ENCODE measurements at regions not wholly inside any gene's neighbourhood (a gene's known extent, or its start where the extent isn't known, plus 50 kb on each side); places are given as distances from the start of the nearest gene placed in this dataset.
"Not testable (repeated sequence)": the region's sequence is repeated elsewhere in the genome, so short reads cannot be mapped to it uniquely, and the experiment has no call there.

DNA sequence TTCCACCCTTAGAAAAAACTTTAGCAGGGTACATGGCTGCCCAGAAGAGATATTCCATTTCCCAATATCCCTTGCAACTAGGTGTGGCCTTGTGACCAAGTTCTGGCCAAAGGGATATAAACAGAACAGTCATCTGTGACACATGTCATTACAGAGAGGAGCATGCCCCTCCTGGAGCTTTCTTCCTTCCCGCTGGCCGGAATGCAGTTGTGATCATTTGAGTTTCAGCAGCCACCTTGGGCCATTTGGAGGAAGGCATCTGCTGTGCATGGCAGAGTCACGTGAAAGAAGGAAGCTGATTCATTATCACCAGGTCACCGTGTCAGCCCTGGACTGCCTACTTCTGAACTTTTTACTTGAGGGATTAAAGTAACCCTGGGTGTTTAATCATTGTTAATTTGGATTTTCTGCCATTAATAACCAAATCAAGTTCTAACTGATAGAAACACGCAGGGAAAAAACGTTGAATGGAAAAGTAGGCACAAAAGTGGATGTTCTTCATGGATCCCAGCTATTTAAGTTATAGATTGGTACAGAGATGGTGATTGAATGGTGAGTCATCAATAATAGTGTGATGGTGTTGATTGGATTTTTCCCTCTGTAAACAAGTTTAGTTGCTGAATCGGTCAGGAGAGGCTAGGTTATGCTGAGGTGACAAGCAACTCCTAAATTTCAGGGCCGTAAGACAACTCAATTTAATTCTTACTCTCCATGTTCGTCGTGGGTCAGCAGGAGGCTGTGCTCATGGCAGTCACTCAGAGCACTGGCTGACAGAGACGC lies 80.7 kb upstream of the CCDC167 start:
- DNase-seq = no peak

DNA sequence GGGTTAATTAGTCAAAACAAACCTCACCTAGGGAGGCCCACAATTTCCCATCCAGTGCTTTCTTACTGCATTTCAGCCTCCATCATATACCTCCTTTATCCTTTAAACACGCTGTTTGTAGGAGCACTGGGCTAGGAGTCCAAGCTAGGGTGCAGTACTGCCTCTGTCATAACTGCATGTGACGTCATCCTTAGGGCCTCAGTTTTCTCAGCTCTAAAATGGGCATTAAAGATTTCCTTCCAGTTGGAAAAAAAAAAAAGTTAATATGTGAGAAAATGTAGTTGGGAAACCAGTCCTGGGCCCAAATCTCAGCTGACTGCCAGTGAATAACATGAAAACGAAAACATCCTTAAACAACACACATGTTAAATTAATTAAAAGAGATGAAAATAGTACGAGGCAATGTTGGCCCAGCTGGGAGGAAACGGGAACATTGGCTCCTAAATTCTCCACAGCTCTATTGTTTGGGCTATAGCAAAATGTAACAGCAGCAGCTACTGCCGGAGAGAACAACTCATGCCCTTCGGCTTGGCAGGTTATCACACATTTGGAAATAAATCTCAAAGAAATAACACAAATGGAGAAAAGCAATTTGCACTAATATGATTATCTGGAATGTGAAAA lies 79.9 kb upstream of the CCDC167 start:
- DNase-seq = no peak

DNA sequence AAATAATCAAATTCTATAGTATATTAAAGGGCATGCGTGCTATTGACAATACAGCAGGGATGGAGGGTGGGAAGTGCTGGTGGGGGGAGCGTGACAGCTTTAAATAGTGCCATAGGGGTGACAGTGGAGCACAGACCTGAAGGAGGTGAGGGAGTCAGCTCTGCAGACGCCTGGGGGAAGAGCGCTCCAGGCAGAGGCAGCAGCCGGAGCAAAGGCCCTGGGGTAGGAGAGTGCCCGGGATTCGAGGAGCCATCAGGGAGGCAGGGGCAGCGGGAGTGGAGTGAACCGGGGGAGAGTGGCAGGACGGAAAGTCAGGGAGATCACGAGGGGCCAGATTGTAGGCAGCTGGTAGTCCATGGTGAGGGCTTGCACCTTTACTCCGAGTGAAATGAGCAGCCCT lies 78.4 kb upstream of the CCDC167 start:
- DNase-seq = no peak

DNA sequence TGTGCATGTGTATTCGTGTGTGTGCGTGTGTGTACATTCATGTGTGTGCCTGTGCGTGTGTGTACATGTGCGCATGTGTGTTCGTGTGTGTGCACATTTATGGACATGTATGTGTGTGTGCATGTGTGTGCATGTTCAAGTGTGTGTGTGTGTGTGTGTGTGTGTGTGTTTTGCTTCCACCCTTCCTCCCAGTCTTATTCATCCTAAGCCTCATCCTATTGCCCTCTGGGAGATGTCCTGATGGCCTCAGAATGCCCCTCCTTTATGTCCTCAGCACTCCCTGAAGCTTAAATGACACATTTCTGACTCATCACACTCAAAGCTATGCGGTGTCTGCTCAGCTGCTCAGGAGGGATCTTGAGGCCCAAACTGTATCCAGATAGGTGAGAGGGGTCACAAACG lies 76.6 kb upstream of the CCDC167 start:
- DNase-seq = peak; percentile 89

DNA sequence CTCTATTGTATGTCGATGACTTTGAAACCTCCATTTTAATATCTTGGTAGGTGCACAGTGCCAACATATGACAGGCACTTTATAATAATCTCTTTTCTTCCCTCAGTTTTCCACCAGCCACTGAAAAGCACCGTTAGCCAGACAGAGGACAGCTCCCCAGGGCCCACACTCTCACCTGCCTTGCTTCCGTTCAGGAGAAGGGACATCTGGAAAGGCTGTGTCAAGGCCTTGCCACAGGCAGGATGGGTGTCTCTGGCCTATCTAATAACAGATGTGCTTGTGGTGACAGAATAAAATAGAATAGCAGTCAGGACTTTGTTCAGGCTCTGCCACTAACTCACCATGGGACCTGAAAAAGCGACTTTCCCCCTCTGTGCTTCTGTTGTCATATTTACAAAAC lies 75.5 kb upstream of the CCDC167 start:
- no peak for DNase-seq

DNA sequence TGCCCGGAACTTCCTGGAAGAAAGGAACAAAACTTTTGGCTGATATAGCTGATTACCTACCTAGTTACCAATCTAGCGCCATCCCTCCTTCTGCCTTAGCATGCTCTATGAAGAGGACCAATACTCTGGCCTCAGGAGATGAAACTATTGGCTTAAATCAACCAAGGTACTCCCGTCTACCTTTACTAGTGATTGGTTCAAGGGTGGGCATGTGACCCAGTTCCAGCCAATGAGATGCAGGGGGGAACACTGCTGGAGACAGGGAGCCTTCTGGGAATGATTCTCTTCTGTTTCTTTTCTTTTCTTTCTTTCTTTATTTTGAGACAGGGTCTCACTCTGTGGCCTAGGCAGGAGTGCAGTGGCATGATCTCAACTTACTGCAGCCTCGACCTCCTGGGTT lies 72.6 kb upstream of the CCDC167 start:
- no peak for DNase-seq

DNA sequence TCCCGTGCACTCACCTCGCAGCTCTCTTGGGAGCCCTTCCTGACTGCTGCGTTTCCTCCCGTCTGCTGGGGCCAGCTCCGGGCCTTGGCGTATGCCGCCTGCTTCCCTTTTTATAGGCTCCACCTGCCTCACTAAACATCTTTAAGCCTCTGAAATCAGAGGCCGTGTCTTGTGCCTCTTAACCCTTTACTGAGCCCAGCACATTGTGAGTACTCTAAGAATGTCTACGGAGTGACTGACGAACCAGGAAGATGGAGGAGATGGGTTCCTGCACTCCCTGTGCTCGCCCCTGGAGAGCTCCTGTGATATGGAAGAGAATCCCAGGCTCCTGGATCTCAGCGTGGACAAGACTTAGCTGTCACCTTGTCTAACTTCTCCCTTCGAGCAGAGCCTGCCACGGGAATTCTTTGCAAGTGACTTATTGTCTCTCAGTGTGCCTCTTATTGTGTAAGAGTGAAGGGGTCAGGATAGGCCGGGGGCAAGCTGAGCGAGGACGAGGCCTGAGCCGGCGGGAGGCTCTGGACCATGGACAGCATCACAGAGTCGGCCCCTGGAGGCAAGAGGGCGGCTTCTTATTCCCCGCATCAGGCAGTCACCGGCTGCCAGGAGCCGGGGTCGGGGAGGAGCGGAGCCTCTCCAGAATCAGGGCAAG lies 70.9 kb upstream of the CCDC167 start:
- no peak for DNase-seq

DNA sequence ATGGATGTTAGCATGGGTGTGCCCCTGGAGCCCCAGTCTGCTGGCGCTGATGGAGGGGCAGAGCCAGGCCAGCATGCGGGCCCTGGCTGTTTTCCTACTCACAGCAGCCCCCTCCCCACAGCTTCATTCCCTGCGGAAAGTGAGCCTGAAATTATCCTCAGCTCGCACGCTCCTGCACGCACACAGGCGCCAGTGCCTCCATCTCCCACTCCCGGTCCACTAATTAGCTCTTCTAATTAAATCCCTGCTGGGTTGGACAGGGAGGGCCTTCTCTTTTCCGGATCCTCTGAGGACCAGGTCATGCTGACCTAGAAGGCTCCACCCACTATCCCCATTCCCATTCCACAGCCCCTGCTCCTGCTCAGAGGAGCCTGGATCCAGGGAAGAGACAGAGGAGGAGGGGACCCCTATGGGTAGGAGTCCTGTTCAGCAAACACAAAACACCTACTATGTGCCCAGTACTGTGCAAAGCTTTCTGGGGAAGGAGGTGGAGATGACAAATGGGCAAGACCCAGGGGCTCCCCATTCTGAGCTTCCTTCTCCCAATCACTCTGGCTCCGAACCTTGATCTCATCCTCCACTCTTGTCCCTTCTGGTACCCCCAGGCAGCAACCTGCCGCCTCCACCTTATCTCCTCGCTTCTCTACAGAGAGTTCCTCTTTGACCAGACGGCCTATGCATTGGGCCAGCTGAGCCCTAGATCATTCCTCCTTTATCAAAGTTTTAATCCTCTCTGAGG lies 70.2 kb upstream of the CCDC167 start:
- no peak for DNase-seq

DNA sequence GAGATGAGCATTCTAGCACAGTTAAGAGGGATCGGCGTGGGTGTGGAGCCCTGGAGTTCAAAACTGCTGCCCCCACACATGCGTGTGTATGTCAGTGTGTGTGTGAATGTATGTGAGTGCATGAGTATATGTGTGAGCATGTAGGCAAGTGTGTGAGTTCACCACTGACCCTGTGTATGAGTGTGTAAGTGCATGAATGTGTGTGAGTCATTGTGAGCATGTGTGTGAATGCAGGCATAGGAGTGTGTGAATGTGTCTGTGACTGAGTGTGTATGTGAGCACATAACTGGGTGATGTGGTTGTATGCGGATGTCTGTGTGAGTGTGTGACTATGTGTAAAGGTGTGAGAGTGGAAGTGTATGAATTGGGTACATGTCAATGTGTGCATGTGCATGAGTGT lies 69.6 kb upstream of the CCDC167 start:
- no peak for DNase-seq

DNA sequence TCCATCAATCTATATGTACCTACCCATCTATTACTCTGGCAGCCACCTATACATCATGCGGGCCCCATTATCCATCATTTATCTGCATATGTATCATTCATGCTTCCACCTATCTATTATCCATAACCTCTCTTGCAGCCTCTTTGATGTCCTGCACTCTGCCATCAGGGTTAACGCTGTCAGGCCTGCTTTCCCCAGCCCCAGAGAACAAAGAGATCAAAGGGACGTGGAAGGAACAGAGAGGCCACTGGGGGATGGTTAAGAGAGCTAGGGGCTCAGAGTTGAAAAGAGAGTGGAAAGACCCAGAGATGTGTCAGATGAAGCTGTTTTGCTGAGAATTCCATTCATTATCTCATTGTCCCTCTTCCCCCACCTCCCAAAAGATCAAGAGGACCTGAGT lies 67.3 kb upstream of the CCDC167 start:
- DNase-seq = no peak

DNA sequence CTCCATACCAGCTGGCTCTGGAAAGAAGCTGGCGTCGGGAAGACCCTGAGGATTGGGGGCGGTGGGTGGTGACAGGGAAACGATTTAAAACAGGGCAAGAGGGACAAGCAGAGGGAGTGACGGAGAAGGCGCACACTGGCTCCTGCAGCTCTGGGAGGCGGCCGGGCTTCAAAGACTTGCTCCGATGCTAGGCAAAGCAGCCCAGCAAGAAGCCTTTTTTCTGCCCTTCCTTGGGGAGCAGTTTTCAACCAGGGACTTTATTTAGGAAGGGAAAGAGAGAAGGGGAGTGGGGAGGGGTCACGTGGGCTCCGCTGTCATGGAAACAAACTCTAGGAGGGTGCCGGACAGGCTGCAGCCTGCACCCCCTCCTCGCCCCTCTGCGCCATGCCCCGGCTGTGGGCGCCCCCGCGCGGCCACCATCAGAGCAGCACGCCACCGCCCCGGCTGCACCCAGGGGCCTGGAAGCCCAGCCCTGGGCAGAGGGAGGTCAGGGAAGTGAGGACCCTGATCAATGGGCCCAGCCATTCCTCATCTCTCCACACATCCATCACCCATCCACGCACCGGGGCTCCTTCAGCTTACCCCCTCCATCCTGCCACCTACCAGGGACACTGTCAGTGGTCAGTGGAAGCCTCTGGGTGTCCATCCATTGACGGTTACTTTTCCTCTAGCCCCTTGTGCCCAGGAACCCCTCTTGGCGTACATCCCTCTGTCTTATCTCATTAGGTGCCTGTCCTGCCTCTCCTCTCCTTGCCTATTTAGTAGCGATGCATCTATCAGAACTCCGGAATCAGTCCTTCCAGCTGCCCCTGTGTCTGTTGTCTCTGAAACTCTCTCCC lies 66.6 kb upstream of the CCDC167 start:
- peak; percentile 84 for DNase-seq

DNA sequence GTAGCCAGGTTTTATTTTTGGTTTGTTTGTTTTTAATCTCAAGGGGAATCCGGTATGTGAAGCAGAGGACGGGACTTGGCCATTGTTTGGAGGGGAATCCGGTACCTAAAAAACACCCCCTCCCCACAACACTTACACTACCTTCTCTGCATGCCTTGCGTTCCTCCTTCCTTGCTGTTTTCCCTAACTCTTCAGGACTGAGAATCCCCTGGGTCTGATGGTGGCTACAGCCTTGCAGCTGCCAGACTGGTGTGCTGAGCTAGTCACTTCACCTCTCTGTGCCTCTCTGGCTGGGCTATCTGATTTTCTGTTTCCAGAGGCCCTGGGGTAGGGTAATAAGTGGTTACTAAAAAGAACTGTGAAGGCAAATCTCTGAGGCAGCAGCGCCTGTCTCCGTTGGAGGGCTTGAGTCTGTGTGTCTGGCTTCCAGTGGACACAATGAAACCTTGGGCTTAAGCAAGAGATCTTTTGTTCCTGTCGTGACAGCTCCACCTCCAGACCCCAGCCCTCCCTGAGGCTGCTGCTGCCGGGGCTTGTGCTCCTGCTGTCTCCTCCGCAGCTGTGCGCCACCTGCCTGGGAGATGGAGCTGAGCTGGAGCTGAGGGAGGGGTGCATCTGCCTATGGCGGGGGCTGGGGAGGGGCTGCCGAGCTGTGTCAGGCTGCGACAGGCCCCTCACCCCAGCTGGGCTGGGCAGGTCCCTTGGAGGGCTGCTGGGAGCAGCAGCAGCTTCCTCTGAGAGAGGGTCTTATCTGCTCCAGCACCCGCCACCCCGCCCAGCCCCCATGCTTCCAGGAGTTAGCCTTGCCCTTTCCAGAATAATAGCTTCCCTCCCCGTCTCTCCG lies 65.8 kb upstream of the CCDC167 start:
- DNase-seq = peak; percentile 94

DNA sequence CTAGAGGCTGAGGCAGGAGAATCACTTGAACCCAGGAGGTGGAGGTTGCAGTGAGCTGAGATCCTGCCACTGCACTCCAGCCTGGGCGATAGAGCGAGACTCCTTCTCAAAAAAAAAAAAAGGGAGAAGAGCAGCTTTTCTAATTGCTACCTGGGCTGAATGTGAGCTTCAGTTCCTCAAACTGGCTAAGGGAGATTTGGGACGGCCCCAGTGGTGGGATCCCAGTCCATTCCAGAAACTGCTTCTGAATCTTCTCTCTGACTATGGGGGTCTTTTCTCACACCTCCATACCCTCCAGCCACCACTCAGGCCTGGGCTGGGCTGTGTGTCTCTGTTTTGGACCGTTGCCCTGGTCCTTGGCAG lies 63.2 kb upstream of the CCDC167 start:
- DNase-seq = not testable (repeated sequence)

DNA sequence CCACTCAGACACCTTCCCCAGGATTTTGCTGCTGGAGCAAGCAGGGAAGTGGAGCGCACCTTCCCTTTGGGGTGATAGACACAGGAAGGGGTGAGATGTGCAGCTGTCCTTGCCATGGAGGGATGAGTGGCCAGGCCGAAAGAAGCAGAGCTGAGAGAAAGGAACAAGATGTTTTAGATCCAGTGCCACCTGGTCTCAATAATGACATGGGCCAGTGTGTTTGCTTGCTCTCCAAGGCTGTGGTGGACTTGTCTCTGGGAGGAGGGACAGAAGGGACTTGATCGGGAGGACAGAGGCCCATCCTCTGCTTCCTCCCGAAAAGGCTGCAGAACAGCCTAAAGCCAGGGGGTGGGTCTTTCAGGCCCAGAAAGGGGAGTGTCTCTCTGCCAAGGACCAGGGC lies 61.7 kb upstream of the CCDC167 start:
- no peak for DNase-seq

DNA sequence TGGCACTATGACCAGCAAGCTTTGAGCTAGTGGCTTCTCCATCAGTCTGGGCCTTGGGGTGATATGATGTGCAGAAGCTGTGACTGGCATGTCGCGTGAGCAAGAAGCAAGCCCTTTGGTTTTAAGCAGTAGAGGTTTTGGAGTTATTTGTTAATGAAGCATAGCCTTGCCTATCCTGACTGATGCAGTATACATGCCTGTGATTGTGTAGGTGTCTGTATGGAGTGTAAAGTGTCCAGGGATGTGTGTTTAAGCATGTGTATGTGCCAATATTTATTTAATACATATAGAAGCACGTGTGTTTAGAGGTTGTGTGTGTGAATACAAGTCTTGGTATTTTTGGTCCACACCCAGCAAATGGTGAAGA lies 61.0 kb upstream of the CCDC167 start:
- DNase-seq = no peak

DNA sequence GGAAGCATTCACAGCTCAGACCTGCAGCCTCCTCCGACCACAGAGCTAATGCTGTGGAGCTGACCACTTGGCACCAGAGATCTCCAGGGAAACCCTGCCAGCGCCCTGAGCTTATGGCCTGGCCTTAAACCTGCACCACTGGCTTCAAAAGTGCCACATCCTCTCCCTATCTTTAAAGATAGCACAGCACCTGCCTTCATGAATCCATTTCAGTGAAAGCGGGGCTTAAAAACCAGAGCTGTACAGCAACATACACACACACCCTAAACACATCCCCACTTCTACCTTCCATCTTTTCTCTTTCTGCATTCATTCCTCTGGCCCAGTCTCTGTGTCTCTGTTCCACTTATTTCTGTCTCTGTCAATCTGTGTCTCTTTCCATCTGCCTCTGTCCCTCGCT lies 59.8 kb upstream of the CCDC167 start:
- no peak for DNase-seq

DNA sequence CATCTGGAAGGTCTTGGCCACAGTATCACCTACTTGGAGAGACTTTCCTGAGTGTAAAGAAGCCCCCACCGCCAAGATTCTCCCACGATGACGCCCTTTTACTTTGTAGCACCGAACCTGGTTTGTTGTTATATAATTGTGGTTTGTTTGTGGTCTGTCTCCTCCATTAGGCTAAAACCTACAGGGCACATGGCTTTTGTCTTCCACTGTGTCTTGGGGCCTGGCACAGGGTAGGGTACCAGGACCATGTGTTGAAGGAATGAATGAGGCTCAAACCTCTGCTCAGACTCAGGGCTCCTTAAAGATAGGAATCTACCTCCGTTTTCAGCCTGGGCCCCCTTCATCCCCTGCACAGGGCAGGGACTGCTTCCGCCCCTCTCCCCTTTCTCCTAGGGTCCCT lies 59.4 kb upstream of the CCDC167 start:
- no peak for DNase-seq

DNA sequence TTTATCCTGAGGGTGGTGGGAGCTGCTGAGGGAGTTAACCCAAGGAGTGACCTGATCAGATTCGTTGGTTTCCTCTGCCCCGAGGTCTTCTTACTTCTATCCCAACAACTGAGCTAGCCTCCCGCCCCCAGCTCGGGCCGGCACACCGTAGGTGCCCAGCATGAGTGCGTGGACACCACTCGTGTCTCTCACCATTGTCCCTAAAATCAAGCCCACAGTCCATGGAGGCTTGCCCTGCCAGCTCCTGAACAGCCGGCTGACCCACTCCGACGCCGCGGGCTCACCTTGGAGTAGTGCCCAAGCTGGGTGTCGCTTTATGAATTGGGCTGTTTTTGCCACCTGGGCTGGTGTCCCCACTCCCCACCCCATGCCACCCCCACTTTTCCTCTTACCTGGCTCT lies 59.0 kb upstream of the CCDC167 start:
- DNase-seq = peak; percentile 47

DNA sequence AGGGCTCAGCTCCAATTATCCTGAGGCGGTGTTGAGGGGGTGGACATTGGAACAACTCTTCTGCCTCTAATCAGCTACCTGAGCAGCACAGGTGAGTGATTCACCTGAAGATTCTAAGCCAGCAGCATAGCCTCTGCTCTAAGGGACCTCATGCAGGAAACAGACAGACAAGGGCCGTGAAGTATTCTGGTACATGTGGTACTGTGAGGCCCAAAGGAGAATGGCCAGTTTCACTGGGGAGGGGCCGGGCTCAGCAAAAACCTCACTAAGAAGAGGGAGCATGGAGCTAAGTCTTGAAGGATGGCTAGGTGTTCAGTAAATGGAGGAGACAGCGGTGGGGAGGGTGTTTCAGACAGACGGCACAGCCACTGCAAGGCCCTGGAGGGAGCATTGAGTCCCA lies 58.5 kb upstream of the CCDC167 start:
- DNase-seq = peak; percentile 49

DNA sequence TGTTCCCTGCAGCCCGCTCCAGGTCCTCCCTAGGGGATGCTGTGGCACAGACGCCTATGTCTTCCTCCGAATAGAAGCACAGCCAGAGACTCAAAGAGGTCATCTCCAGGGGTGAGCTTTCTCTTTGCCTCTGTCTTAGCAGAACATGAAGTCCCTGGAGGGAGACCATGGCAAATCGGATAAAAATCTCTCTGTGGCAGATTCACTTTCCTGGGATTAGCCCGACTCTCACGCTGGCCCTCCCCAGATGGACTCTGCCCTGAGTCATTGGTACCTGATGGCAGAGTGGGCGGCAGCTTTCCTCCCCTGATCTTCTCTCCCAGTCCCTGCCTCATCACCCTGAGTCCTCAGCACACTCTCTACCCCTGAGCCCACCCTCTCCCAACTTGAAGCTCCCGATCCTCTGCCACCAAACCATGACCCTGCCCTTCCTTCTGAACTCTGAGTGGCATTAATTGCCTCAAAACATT lies 58.0 kb upstream of the CCDC167 start:
- peak; percentile 54 for DNase-seq

DNA sequence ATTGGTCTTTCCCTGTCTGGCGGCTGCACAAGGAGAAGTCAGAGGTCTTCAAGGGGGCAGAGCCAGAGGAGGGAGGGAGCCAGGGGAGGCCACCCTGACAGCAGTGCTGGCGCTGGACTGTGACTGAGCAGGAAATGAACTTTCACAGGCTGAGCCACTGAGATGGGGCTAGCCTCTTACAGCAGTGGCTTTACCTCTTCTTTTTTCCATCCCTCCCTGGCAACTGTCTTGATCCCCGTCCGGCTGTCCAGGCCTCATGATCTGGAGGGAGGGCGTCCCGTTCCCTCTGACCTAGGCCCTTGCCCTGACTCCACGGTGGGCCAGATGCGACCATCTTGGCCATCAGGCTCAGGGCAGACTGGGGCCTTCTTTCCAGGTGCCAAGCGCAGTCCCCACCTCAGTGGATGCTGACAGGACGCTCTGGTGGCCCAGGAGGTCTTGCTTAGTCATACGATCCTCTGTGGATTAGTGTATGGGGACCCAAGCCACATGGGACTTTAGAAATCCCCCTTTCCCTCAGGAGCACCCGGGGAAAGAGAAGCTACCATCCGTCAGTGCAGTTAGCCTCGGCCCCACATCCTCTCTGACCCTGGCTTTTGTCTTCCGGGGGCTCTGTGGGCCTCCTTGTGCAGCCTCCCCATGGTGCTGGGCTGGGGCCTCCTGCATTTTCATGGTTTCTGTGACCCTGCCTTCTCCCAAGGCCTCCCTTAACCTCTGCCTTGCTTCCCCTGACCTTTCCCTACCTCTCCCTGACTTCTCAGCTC lies 57.4 kb upstream of the CCDC167 start:
- DNase-seq = peak; percentile 65

Measured in islet precursor cell (in vitro differentiated cells).